ENCODE measurements at regions not wholly inside any gene's neighbourhood (a gene's known extent, or its start where the extent isn't known, plus 50 kb on each side); places are given as distances from the start of the nearest gene placed in this dataset.

DNA sequence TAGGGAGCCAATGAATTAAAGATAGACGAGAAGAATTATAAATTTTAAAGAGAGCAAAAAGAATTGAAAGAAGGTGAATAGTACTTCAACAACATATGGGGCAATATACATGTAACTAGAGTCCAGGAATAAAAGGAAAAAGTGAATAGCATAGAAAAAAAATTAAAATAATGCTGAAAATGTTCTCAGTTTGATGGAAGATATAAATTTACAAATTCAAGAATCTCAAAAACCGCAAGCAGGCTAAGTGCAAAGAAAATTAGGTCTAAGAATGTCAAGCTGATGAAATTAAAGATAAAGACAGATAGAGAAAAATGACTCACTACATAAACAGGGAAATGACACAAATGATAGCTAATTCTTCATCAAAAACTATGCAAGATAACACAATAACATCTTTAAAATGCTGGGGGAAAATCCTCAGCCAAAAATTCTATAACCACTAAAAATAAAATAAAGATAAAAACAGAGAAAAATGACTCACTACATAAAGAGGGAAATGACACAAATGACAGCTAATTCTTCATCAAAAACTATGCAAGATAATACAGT is 326.3 kb downstream of the TBX15 start:
- no peak for TF ChIP-seq EZH2phosphoT487 (IDR thresholded peaks at IDR 0.05; ENCODE audit: low read depth, severe bottlenecking, unreplicated experiment)
- TF ChIP-seq, protein P1, sequence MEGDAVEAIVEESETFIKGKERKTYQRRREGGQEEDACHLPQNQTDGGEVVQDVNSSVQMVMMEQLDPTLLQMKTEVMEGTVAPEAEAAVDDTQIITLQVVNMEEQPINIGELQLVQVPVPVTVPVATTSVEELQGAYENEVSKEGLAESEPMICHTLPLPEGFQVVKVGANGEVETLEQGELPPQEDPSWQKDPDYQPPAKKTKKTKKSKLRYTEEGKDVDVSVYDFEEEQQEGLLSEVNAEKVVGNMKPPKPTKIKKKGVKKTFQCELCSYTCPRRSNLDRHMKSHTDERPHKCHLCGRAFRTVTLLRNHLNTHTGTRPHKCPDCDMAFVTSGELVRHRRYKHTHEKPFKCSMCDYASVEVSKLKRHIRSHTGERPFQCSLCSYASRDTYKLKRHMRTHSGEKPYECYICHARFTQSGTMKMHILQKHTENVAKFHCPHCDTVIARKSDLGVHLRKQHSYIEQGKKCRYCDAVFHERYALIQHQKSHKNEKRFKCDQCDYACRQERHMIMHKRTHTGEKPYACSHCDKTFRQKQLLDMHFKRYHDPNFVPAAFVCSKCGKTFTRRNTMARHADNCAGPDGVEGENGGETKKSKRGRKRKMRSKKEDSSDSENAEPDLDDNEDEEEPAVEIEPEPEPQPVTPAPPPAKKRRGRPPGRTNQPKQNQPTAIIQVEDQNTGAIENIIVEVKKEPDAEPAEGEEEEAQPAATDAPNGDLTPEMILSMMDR (IDR thresholded peaks at IDR 0.05; ENCODE audit: poor library complexity): no peak
- TF ChIP-seq EZH2 (IDR thresholded peaks at IDR 0.05; ENCODE audit: borderline replicate concordance): no peak
- Histone ChIP-seq H3K4me1 (ENCODE audit: insufficient read depth) (no peaks in the 10 kb centered on the region), H3K27ac (no peak overlapping the region), H3K27me3 (no peaks in the 10 kb centered on the region), H3K4me3 (no peak overlapping the region), H3K9me2 (replicated peaks; ENCODE audit: insufficient read depth) (no peaks in the 10 kb centered on the region), H4K20me1 (ENCODE audit: insufficient read depth, poor library complexity, severe bottlenecking) (no peaks in the 10 kb centered on the region), H2AFZ (no peak overlapping the region), H3K9me3 (ENCODE audit: low read depth) (no peaks in the 10 kb centered on the region), H3K4me2 (no peak overlapping the region), H3K79me2 (no peaks in the 10 kb centered on the region), H3K36me3 (replicated peaks; ENCODE audit: insufficient read depth, low read depth) (no peaks in the 10 kb centered on the region)
- no peak for DNase-seq (ENCODE audit: low spot score)
- WGBS (ENCODE audit: low lambda C conversion rate, missing lambda C conversion rate): 85% methylated on average over 2 of the region's 2 CpGs

- DNase-seq (ENCODE audit: low spot score): no peak
- TF ChIP-seq EZH2phosphoT487 (IDR thresholded peaks at IDR 0.05; ENCODE audit: low read depth, severe bottlenecking, unreplicated experiment) (no peak), EZH2 (IDR thresholded peaks at IDR 0.05; ENCODE audit: borderline replicate concordance) (no peak)
- TF ChIP-seq, protein P1 (IDR thresholded peaks at IDR 0.05; ENCODE audit: poor library complexity): no peak
- no peaks in the 10 kb centered on the region for H3K9me2 ChIP-seq (replicated peaks; ENCODE audit: insufficient read depth)
- H3K9me3 ChIP-seq (ENCODE audit: low read depth): no peaks in the 10 kb centered on the region
- H3K4me3 ChIP-seq: no peak overlapping the region
- H3K27me3 ChIP-seq: no peaks in the 10 kb centered on the region
- 25% methylated on average over 1 of the region's 1 CpG for WGBS (ENCODE audit: low lambda C conversion rate, missing lambda C conversion rate)
- no peaks in the 10 kb centered on the region for H3K4me1 ChIP-seq (ENCODE audit: insufficient read depth)
- no peak overlapping the region for H3K27ac ChIP-seq
- no peaks in the 10 kb centered on the region for H4K20me1 ChIP-seq (ENCODE audit: insufficient read depth, poor library complexity, severe bottlenecking)
- no peak overlapping the region for H3K4me2 ChIP-seq
- no peak overlapping the region for H2AFZ ChIP-seq
- no peaks in the 10 kb centered on the region for H3K79me2 ChIP-seq
- no peaks in the 10 kb centered on the region for H3K36me3 ChIP-seq (replicated peaks; ENCODE audit: insufficient read depth, low read depth)
These were observed 327.4 kb downstream of the TBX15 start for GRCh38 chr1:118660769-118661168.

GRCh38 chr1:118659646-118660045 is 328.5 kb downstream of the TBX15 start:
- H2AFZ ChIP-seq: no peak overlapping the region
- H3K27me3 ChIP-seq: no peaks in the 10 kb centered on the region
- DNase-seq (ENCODE audit: low spot score): no peak
- no peak overlapping the region for H3K4me2 ChIP-seq
- TF ChIP-seq, protein P1 (IDR thresholded peaks at IDR 0.05; ENCODE audit: poor library complexity): no peak
- TF ChIP-seq EZH2phosphoT487 (IDR thresholded peaks at IDR 0.05; ENCODE audit: low read depth, severe bottlenecking, unreplicated experiment) (no peak), EZH2 (IDR thresholded peaks at IDR 0.05; ENCODE audit: borderline replicate concordance) (no peak)
- H3K4me3 ChIP-seq: no peak overlapping the region
- H4K20me1 ChIP-seq (ENCODE audit: insufficient read depth, poor library complexity, severe bottlenecking): no peaks in the 10 kb centered on the region
- no peaks in the 10 kb centered on the region for H3K36me3 ChIP-seq (replicated peaks; ENCODE audit: insufficient read depth, low read depth)
- no peaks in the 10 kb centered on the region for H3K79me2 ChIP-seq
- no peaks in the 10 kb centered on the region for H3K4me1 ChIP-seq (ENCODE audit: insufficient read depth)
- no peak overlapping the region for H3K27ac ChIP-seq
- 37% methylated on average over 3 of the region's 3 CpGs for WGBS (ENCODE audit: low lambda C conversion rate, missing lambda C conversion rate)
- no peaks in the 10 kb centered on the region for H3K9me3 ChIP-seq (ENCODE audit: low read depth)
- H3K9me2 ChIP-seq (replicated peaks; ENCODE audit: insufficient read depth): no peaks in the 10 kb centered on the region

Measured in hepatocyte (in vitro differentiated cells).